Activated CD4-positive, alpha-beta T cell treated with anti-CD3 and anti-CD28 coated beads for 1 hour (primary cell): ENCODE measurements at regions not wholly inside any gene's neighbourhood (a gene's known extent, or its start where the extent isn't known, plus 50 kb on each side); places are given as distances from the start of the nearest gene placed in this dataset.

Source experiments
- DNase-seq: peaks from one replicate; pipeline ENCODE4 v3.0.0-alpha.2; 2020

DNA sequence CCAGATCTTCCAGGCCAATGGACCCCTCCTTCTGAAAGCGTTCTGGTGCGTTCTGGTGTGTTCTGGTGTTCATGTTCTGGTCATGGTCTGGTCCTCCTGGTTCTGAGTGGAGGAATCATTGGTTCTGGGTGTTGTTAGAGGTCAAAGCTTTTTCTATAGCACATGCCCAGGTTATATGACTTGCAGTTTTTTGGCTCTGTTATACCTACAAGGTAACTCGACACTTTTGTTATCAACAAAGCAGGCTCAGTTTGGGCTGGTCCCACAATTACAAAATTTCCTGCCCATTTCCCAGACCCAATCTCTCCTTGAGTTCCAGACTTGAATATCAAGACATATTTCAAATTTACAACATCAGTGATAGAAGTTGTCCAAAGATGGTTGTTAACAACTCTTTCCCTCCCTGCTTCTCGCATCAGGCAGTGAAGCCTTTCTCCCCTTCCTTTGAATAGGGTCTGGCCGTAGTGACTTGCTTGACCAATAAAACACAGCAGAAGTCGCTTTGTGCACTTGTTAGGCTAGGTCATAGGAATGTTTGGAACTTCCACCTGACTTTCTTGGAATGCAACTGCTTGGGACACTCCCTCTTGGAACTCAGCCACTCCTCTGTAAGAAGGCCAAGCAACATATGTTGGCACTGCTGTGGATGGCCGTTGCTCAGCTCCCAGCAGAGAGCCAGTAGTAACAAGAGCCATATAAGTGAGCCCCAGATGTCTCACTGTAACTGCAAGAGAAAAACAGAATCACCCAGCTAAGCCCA, 83.1 kb upstream of the STEAP1B start:
- no peak for DNase-seq

DNA sequence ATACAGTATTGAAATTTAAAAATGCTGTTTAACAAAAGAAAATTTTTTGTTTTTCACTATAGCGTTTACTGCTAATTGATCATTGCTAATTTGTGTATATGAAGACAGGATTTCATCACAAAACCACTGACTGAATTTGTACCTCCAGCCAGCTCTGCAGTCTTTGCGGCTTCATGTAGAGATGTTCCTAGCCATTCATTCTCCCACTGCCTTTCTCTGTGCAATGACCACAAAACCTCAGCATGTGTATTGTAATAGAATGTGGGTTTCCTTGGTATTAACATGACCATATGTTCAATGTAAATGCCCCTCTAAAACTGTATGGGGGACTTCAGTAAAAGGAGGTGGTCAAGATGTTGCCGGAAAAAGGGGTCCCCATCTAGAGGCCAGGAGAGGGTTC, 81.1 kb upstream of the STEAP1B start:
- no peak for DNase-seq

DNA sequence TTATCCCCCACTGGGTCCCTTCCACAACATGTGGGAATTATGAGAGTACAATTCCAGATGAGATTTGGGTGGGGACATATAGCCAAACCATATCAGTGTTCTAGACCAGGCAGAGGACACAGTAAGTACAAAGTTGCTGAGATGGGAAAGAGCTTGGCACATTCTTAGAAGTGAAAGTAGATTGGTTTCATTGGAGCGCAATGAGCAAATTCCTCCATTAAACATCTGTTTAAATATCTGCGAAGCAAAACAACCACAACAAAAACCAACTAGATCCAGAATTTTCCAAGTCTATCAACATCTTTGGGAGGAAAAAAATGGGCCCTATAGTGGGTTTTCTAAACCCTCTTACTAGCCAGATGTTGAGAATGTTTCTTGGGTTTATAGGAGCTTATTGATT, 80.0 kb upstream of the STEAP1B start:
- DNase-seq, result no peak

DNA sequence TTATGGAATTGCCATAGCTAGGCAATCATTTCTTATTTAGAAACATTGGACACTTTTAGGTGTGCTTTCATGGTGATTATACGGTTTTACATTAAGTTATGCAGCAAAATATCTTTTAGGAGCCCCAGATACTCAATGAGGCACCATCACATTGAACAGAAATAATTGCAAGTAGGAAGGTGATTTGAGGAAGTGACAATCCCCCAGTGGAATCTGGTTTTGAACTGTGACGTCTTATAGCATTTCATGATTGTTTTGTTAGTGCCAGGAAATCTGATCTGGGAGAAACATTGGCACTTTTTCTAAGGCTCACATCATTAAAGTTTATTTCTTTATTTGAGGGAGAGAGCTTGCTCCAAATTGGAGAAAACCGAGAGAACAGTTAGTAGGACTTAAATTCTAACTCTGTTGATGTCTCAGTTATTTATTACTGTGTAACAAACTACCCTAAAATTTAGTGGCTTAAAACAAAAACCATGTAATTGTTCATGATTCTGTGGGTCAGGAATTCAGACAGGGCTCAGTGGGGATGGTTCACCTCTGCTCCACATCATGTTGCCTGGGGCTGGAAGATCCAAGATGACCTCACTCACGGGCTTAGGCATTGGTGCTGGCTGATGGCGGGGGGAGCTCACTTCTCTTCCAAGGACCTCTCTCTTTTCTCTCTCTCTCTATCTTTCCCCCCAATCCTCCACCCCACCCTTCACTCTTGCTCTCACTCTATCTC, 78.2 kb upstream of the STEAP1B start:
- DNase-seq, result no peak

DNA sequence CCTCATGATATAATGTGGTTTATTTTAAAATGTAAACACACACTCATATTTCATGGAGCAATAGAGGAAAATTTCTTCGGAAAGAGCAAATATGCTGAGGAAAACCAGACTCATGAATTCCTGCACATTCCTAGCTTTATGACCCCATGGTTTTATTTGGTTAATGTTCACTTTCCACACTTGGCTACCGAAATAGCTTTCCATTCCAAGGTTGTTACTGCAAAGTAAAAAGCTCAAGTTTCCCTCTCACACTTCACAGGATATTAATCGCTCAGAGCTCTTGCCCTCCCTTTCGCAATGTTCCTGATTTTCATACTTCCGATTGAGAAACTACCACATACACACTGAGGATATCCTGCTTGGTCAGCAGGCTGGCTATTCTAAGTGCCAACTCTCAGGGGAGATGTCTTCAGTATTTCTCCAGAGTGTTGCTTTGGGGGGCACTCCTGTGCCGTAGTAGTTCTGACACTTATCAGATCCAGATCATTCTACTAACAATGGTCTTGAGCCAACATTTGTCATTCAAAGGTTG, 77.5 kb upstream of the STEAP1B start:
- no peak for DNase-seq

DNA sequence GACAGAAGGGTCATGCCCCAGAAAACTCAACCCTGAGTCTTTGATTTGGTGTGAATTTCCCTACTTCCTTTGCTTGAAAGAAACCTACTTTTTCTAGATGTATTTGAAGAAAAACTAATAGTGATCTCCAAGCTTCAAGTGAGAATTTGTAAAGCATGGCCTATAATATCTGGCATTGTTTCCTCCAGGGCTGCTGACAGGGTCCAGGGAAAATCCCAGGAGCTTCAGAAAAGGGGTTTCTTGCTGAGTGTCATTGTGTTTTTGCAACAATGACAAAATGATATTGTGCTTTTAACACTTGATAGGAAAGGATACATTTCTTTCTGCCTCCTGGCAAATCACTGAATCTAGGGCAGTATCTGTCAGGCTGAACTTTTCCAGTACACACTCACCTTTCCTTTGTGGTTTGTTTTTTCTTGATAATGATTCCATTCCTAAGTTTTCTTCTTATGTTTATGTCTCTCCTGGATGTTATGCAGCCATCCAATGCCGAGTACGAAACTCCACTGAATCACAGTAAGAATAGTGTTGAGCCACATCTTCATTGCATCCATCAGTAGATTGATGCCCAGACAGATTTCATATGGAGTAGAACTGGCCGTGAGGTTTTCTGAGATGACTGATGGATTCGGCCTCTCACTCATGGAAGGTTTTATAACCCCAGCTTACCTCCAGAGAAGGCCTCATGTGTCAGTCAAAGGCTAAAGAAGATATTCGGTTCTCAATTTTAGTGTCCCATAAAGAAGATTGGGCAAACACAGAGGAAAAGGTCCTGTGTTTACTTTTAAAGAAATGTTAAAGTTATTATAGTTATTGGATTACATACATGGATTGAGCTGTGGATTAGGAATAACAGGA, 76.9 kb upstream of the STEAP1B start:
- no peak for DNase-seq

DNA sequence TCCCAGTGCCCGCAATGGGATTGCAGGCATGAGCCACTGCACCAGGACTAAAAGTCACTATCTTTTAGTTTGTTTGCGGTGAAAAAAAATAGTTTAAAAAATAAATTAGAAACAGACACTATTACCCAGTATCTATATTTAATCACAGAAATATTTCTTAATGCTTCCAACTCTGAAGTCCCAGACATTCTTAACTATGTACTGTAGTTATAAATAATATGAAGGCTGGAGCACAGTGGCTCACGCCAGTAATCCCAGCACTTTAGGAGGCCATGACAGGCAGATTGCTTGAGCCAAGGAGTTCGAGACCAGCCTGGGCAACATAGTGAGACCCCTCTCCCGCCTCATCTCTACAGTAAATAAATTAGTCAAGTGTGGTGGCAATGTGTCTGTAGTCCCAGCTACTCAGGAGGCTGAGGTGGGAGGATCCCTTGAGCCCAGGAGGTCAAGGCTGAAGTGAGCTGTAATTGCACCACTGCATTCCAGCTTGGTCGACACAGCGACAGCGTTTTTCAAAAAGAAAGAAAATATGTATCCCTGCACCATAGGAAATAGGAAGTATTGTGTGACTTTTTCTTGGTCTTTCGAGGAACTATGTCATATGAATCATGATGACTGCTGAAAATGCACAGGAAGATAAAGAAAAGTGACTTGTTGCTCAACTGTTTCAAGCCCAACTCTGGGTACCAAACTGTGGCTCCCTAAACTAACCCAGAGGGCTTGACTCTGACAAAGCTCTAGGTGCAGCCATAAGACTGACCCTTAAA, 74.9 kb upstream of the STEAP1B start:
- no peak for DNase-seq

DNA sequence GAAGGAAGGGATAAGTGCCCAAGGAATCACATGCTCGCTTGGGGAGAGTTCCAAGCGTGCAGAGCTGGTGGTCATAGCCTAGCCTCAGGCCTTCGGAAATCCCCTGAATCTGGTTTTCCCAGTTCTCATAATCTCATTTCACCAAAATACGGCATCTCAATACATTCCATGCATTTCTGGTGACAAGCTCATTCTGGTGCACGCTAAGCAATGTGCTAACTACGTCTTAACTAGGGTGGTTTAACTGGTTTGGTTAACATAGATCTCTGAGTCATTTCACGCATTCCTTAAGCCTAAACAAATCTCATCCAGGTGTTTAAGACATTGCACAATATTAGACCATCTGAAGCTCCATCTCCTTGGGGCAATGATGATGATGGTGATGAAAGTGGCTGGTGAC, 72.9 kb upstream of the STEAP1B start:
- no peak for DNase-seq

DNA sequence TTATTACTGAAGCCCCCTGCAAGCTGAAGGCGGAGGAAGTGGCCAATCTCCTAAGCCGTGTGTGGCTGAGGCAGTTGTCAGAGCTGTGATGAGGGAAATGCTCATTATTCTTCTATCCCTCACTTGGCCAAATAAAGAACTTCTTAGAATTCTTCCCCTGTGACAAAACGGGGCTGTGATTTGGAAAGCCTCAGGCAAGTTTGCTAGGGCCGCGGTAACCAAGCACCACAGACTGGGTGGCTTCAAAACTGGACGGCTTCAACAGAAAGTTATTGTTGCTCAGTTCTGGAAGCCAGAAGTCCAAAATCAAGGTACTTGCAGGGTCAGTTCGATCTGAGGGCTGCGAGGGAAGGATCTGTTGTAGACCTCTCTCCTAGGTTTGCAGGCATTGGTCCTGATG, 72.3 kb upstream of the STEAP1B start:
- DNase-seq, result no peak

DNA sequence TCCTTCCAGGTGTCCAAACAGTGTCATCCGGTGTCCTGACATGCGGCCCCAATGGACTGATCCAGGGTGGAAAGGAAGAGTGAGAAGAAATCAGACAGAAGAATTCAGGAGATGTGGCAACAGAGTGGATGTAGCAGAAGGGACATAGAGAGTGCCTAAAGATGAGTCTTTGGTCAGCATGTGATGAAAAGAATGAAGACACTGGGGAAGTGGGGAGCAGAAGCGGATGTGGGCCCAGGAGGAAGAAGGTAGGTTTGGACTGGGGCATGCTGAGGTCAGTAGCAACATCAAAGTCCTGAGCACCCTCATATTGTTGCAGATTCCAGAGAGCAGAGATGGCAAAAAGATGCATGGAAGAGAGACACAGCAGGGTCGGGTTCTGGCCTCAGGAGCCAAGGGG, 71.8 kb upstream of the STEAP1B start:
- no peak for DNase-seq

DNA sequence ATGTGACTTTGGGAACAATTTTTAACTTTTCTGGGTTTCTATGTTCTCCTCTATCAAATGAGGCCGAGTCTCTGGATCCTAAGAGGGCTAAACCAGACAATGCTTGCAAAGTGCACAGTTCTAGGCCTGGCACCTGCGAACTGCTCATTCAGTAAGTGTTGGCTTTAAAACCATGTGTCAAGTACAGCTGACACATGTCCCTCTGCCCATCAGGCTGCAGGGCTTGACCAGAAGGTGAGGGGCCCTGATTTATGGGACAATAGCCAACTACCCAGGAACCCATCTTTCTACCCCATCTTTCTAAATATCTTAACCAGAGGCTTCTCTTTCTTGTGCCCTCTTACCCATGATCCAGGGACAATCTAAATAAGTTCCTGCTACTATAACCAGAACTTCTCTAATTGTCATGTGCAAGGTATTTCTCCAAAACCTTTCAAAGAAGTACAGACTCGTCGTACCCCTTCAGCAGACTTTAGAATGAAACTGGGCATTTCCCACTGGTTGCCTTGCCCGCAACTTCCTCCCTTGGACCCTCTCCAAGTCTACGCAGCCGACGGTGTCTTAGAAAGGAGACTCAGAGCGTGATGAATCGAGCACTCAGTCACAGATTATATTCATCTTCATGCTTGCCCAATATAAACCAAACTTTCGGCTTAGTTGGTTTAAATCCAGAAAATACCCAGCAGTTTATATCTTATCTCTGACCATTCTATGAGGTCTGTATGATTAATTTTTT, 69.8 kb upstream of the STEAP1B start:
- DNase-seq, result no peak

DNA sequence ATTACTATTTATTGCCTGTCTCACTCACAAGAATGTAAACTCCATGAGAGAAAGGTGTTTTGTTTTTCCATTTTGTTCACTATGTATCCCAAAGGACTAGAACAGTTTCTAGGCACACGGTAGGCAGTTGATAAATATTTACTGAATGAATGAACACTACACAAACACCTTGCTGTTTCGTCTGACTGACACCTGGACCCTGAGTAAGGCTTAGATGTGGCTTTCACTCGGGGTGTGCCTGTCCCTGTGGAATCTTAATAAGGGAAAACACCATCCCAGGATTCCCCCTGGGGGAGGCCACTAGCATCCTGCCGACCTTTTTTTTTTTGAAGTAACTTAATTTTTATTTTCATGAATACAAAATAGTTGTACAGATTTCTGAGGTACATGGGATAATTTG, 66.6 kb upstream of the STEAP1B start:
- DNase-seq, result no peak

DNA sequence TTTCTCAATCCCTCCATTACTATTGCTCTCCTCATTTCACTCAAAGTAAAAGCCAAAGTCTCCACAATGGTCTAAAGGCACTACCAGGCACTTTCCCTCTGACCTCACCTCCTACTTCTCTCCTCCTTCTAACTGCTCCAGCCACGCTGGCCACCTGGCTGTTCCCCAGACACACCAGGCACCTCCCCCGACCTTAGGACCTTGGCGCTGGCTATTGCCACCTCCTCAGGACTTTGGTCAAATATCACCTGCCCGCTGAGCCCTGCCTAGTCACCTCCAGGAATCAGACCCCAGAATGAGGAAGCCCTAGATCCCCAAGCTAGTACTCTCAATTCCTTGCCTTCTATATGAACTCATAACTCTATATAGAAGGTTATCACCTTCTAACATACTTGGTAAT, 66.2 kb upstream of the STEAP1B start:
- no peak for DNase-seq

DNA sequence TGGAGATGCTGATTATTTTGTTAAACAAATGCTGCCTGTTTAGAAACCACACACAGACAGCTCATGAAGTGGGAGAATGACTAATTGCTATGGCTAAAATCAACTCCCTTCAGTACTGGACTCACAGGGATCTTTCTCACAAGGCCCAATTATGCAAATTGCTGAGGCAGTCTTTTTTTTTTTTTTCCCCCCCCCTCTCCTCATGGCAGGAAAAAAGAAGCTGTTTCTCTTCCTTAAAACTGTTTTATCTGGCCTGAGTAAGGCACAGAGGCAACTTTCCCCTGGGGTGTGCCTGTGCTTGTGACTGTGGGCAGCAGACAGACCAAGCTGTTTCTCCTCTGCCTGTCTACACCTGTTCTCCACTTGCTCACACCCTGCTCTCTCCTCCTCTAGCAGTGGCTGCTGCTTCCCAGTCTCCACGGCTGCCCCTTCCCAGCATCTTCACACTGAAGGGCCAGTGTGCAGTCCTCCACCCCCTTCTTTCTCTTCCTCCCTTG, 65.4 kb upstream of the STEAP1B start:
- DNase-seq, result no peak

DNA sequence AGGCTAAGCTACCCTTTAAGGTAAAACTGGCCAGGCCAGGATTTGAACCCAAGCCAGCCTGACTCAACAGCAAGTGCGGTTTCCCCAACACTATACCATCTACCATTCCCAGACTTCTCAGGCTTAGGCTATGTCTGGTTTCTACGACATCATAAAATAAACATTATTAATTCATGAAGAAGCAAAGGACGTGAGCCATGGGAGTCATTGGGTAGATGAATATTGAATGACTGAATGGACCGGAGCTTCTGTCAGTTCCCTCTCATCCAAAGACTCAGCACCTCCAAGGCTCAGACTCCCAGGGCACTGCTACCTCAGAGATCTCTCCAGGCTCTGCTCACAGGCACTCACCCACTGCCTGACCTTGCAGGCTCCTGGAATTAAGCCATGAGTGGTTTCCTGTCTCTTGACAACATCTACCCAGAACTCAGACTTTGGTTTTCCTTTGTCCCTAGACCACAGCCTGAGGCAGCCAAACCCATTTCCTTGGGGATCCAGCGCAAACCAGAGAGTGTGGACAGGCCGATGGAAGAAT, 64.6 kb upstream of the STEAP1B start:
- DNase-seq, result no peak

DNA sequence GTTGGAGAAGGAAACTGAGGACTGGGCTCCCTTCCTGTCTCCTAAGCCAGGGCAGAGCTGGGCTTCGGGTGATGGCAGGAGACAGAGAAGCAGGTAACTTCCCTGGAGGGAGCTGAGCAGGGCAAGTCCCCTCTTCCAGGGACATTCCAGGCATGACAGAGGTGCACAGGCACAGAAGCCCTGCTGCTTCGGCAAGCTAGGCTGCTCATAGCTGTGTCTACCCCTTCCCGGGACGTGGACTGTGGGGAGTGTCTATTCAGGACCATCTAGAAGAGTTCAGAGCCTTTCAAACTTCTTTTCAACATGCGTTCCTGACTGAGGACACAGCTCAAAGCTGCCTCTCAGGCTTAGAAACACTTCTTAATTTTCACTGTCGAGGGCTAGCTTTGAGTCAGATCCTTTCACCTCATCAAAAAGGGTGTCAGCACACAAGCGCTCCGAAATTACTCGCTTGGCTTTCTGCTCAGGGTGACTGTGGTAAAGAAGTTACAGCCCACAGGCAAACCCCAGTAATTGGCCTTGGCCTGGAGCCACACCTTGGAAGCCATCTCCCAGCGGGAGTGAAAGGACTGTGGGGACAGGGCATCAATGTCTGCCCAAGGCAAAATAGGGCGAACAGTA, 63.7 kb upstream of the STEAP1B start:
- no peak for DNase-seq

DNA sequence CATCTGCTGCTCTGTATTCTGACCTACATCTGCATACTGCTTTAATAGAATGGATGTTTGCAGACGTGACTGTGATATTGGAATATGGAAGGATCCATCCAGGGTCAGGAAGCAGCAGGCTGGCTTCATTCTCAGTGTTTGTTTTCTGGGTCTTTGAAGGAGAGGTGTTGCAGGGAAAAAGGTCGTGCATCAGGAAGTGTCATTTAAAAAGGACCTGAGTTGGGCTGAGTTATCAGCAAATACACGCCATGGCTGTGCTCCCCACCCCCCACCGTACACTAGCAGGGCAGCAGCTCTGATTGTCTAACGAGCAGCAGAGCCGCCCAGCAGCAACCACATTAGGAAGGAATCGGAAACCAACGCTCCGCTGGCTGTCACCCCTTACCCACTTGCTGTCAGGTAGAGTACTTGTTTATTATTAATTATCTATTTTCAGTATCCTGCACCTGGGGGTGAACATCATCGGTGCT, 63.1 kb upstream of the STEAP1B start:
- DNase-seq, result no peak

DNA sequence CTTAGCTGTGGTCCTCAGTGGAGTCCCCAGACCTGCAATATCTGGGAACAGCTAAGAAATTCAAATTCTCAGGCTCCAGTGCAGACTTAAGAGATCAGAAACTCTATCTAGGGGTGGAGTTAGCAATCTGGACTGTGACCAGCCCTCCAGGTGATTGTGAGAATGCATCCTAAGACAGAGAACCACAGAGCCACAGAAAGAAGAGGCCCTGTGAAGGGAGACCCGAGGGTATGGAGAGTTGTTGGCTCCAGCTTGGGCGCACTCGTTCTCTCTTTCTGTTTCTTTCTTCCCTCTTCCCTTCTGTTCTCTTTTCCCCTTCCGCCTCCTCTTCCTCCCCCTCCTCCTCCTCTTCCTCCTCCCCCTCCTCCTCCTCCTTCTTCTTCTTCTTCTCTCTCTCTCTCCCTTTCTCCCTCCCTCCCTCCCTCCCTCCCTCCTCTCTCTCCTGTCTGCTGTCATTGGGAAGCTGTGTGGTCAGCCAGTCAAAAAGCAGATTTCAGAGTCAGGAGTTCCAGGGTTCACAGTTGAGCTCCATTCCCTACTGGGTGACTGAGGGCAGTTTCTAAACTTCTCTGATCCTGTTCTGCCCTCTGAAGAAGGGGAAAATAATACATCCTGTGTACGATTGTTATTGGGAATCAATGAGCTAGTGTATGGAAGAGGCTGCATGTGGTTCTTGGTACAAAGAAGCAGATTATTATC, 62.1 kb upstream of the STEAP1B start:
- no peak for DNase-seq

DNA sequence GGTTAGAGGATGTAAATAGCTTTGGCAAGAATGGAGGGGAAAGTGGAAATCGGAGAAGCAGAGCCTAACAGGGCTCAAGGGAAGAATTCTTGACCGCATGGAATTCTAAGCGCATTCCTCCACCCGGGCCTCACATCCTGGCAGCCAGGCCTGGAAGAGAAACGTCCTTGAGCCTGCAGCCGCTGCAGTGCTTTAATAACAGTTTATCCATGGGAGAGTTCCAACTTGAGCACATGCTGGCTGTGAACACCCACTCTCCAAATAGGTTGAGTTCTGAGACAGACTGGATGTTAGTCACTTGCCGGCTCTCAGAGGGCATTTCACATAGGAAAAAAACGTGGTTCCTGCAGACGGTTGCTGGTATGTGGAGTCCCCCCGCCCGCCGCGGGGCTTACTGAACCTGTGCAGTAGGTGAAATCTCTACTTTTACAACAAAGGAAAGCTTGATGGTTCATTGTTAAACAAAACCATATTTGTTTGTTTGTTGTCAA, 61.4 kb upstream of the STEAP1B start:
- no peak for DNase-seq
